Endothelial cell of umbilical vein (primary cell): ENCODE measurements at regions not wholly inside any gene's neighbourhood (a gene's known extent, or its start where the extent isn't known, plus 50 kb on each side); places are given as distances from the start of the nearest gene placed in this dataset.

Source experiments
- BruUV-seq: library from RNA; stranded (reverse); fragments of 400-500 nt; replicated peaks from 2 replicates; lab custom pipeline; 2021; lab: Mats Ljungman, UMichigan
- CTCF ChIA-PET: fragments of 300-600, 350-600 bp; sonication (Branson Sonifier 250); formaldehyde crosslinking; loops from one replicate; lab custom pipeline; 2021; ENCODE audit warnings: antibody characterized with exemption, inconsistent platforms; lab: Charles Lee
- POLR2A ChIA-PET: fragments of 300-600, 350-600 bp; sonication (Branson Sonifier 250); formaldehyde crosslinking; loops from one replicate; lab custom pipeline; 2021; ENCODE audit warnings: antibody characterized with exemption, inconsistent platforms; lab: Charles Lee
- DNase-seq: peaks from one replicate; pipeline ENCODE4 v3.0.0-alpha.2; 2011; ENCODE audit warnings: low read depth, low spot score
- FAIRE-seq: peaks from 2 replicates; lab custom pipeline; 2011; peaks lifted over from hg19 to GRCh38; lab: Jason Lieb, UNC
- H2AFZ ChIP-seq: 2 replicates; pipeline ENCODE4 v1.6.0; 2012; ENCODE audit warnings: low read depth, low read length, control low read depth, inconsistent platforms
- H3K27ac ChIP-seq: 2 replicates; pipeline ENCODE4 v1.5.1; 2011; ENCODE audit warnings: low read depth, mild to moderate bottlenecking, control low read depth, low read length, moderate library complexity; ENCODE audit not compliant: insufficient read depth
- H3K27me3 ChIP-seq, 2 experiments: 2 replicates each; pipeline versions ENCODE4 v1.6.0 to v1.6.1; 2011; ENCODE audit warnings: low read length in 2 of 2, mixed read lengths in 1 of 2; ENCODE audit not compliant: control insufficient read depth in 2 of 2, insufficient read depth in 2 of 2
- H3K36me3 ChIP-seq, 2 experiments: 2 replicates in 1 of 2; 3 replicates in 1 of 2; pipeline ENCODE4 v1.5.1; 2011; ENCODE audit warnings: low read length in 2 of 2, mild to moderate bottlenecking in 1 of 2, moderate library complexity in 1 of 2; ENCODE audit not compliant: control insufficient read depth in 2 of 2, insufficient read depth in 2 of 2; ENCODE audit errors: extremely low read depth in 1 of 2
- H3K4me1 ChIP-seq: 3 replicates; pipeline ENCODE4 v1.5.1; 2011; ENCODE audit warnings: mild to moderate bottlenecking, low read length; ENCODE audit not compliant: control insufficient read depth, insufficient read depth; ENCODE audit errors: extremely low read depth
- H3K4me2 ChIP-seq: 2 replicates; pipeline ENCODE4 v1.6.1; 2011; ENCODE audit warnings: low read length, control low read depth, mixed read lengths; ENCODE audit not compliant: insufficient read depth
- H3K4me3 ChIP-seq, 3 experiments: fragments of 200-600 bp in 1 of 3; sonication (generic), shearing (Covaris generic) in 1 of 3; replicated peaks in 1 of 3; 2 replicates each; pipeline ENCODE4 v1.5.1; 2011 to 2016; ENCODE audit warnings: control low read depth in 3 of 3, low read length in 3 of 3, mild to moderate bottlenecking in 2 of 3, inconsistent platforms in 1 of 3, low read depth in 1 of 3, moderate library complexity in 1 of 3; ENCODE audit not compliant: insufficient read depth in 1 of 3
- H3K79me2 ChIP-seq: 2 replicates; pipeline ENCODE4 v1.6.0; 2012; ENCODE audit warnings: low read length, inconsistent platforms; ENCODE audit not compliant: control insufficient read depth, insufficient read depth
- H3K9ac ChIP-seq: replicated peaks from 2 replicates; pipeline ENCODE3; 2011; ENCODE audit warnings: low read length, control low read depth; ENCODE audit not compliant: insufficient read depth; ENCODE audit errors: extremely low read depth
- H3K9me1 ChIP-seq: replicated peaks from 3 replicates; pipeline ENCODE4 v1.6.0; 2011; ENCODE audit warnings: mild to moderate bottlenecking, low read length; ENCODE audit not compliant: control insufficient read depth, insufficient read depth; ENCODE audit errors: extremely low read depth
- H3K9me3 ChIP-seq: replicated peaks from 2 replicates; pipeline ENCODE4 v1.5.1; 2012; ENCODE audit warnings: low read length, inconsistent platforms; ENCODE audit not compliant: control insufficient read depth, insufficient read depth
- H4K20me1 ChIP-seq: replicated peaks from 2 replicates; pipeline ENCODE3; 2011; ENCODE audit warnings: mild to moderate bottlenecking, low read length; ENCODE audit not compliant: control insufficient read depth, insufficient read depth; ENCODE audit errors: extremely low read depth
- EZH2 ChIP-seq: IDR thresholded peaks from 2 replicates; pipeline ENCODE4 v1.6.1; 2012; ENCODE audit warnings: borderline replicate concordance, low read depth, mild to moderate bottlenecking, moderate library complexity, low read length, inconsistent platforms; ENCODE audit not compliant: severe bottlenecking
- FOS ChIP-seq: IDR thresholded peaks from 2 replicates; pipeline ENCODE4 v1.6.1; 2011; ENCODE audit warnings: mild to moderate bottlenecking, low read length, moderate library complexity, borderline replicate concordance; ENCODE audit not compliant: insufficient read depth
- GATA2 ChIP-seq: IDR thresholded peaks from 2 replicates; pipeline ENCODE4 v1.7.0; 2011; ENCODE audit warnings: low read depth, mild to moderate bottlenecking, moderate library complexity, mixed read lengths, low read length; ENCODE audit not compliant: insufficient read length, insufficient read depth
- JUN ChIP-seq: IDR thresholded peaks from 2 replicates; pipeline ENCODE4 v1.6.1; 2011; ENCODE audit warnings: borderline replicate concordance, low read depth; ENCODE audit not compliant: insufficient read length, insufficient read depth
- MYC ChIP-seq: IDR thresholded peaks from one replicate; pipeline ENCODE4 v1.6.1; 2011; ENCODE audit warnings: mild to moderate bottlenecking, low read depth, low read length
- POLR2A ChIP-seq: IDR thresholded peaks from 2 replicates; pipeline ENCODE4 v1.6.1; 2012; ENCODE audit warnings: low read depth, mild to moderate bottlenecking, control low read depth, low read length
- POLR2AphosphoS5 ChIP-seq: IDR thresholded peaks from 2 replicates; pipeline ENCODE4 v1.6.1; 2012; ENCODE audit warnings: low read depth, mild to moderate bottlenecking, control low read depth, low read length, moderate library complexity; ENCODE audit not compliant: insufficient read depth
- dilution Hi-C: fragments of 300-500 bp; cut with MboI; formaldehyde crosslinking; loops from one replicate; pipeline ENCODE4 v1.15.0; 2019; ENCODE audit warnings: low sequenced_read_pairs; ENCODE audit not compliant: extremely low pct_ligation_motif_present
- intact Hi-C: fragments of 100-400 bp; cut with micrococcal nuclease; formaldehyde crosslinking; loops from one replicate; pipeline ENCODE4 v1.10.0; 2022
- TF ChIP-seq, protein P1 (sequence below), 2 donors: IDR thresholded peaks; 1 replicate in 1 of 2; 2 replicates in 1 of 2; pipeline ENCODE4 v1.5.1; 2011; ENCODE audit warnings: low read length in 2 of 2, mild to moderate bottlenecking in 2 of 2, moderate library complexity in 2 of 2, control low read depth in 1 of 2, inconsistent platforms in 1 of 2, low read depth in 1 of 2; ENCODE audit not compliant: insufficient read depth in 1 of 2; ENCODE audit errors: extremely low read depth in 1 of 2
- TF ChIP-seq, protein P2 (sequence below): IDR thresholded peaks from 2 replicates; pipeline ENCODE4 v1.6.1; 2011; ENCODE audit not compliant: insufficient read depth, insufficient read length

GRCh38 chr4:179530958-179531357 is 2088.7 kb upstream of the AGA start:
- no peak for FAIRE-seq
- Histone ChIP-seq H3K9me3 (peaks cover 2% of the 10 kb centered on the region), H2AFZ (no peak overlapping the region), H3K27me3 (no peaks in the 10 kb centered on the region), H3K36me3 (no peaks in the 10 kb centered on the region), H3K79me2 (no peaks in the 10 kb centered on the region), H3K27ac (no peak overlapping the region), H4K20me1 (no peaks in the 10 kb centered on the region), H3K4me1 (no peaks in the 10 kb centered on the region), H3K4me3 (no peak overlapping the region), H3K9ac (no peak overlapping the region), H3K4me2 (no peak overlapping the region), H3K9me1 (no peaks in the 10 kb centered on the region)
- CTCF ChIA-PET: no interaction called here
- intact Hi-C loops (no loop called here), dilution Hi-C loops (no loop called here)
- TF ChIP-seq GATA2 (no peak), POLR2A (no peak), MYC (no peak), POLR2AphosphoS5 (no peak), JUN (no peak), FOS (no peak), EZH2 (no peak)
- TF ChIP-seq, protein P1, sequence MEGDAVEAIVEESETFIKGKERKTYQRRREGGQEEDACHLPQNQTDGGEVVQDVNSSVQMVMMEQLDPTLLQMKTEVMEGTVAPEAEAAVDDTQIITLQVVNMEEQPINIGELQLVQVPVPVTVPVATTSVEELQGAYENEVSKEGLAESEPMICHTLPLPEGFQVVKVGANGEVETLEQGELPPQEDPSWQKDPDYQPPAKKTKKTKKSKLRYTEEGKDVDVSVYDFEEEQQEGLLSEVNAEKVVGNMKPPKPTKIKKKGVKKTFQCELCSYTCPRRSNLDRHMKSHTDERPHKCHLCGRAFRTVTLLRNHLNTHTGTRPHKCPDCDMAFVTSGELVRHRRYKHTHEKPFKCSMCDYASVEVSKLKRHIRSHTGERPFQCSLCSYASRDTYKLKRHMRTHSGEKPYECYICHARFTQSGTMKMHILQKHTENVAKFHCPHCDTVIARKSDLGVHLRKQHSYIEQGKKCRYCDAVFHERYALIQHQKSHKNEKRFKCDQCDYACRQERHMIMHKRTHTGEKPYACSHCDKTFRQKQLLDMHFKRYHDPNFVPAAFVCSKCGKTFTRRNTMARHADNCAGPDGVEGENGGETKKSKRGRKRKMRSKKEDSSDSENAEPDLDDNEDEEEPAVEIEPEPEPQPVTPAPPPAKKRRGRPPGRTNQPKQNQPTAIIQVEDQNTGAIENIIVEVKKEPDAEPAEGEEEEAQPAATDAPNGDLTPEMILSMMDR (IDR thresholded peaks at IDR 0.05; ENCODE audit: extremely low read depth in 1 of 2, insufficient read depth in 1 of 2, low read depth in 1 of 2, low read length in 2 of 2): no peak
- TF ChIP-seq, protein P2, sequence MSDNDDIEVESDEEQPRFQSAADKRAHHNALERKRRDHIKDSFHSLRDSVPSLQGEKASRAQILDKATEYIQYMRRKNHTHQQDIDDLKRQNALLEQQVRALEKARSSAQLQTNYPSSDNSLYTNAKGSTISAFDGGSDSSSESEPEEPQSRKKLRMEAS: no peak
- POLR2A ChIA-PET: no interaction called here
- BruUV-seq: no TSS peak
- no peak for DNase-seq
